ENCODE measurements at regions not wholly inside any gene's neighbourhood (a gene's known extent, or its start where the extent isn't known, plus 50 kb on each side); places are given as distances from the start of the nearest gene placed in this dataset.
A peak's percentile ranks its signal among the peaks of the same experiment; 100 is the strongest.
"Not testable (repeated sequence)": the region's sequence is repeated elsewhere in the genome, so short reads cannot be mapped to it uniquely, and the experiment has no call there.

DNA sequence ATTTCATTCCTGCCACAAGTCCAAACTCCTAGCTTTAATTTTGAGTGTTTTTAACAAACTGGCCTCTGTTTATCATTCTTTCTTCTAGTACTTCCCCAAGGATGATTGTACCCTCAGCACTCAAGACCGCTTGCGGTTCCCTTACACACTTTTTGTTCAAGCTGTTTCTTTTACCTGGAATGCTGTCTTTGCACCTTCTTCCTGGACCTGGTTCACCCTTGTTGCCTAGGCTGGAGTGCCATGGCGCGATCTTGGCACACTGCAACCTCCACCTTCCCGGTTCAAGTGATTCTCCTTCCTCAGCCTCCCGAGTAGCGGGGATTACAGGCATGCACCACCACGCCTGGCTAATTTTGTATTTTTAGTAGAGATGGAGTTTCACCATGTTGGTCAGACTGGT is 151.7 kb downstream of the OR4F15 start:
- not testable (repeated sequence) for H3K36me3 ChIP-seq (replicated peaks; ENCODE audit: control insufficient read depth, insufficient read depth, low read length); DNase-seq; H3K27me3 ChIP-seq (ENCODE audit: control insufficient read depth, insufficient read depth, low read length); H3K4me3 ChIP-seq (ENCODE audit: insufficient read depth, low read depth, low read length)

DNA sequence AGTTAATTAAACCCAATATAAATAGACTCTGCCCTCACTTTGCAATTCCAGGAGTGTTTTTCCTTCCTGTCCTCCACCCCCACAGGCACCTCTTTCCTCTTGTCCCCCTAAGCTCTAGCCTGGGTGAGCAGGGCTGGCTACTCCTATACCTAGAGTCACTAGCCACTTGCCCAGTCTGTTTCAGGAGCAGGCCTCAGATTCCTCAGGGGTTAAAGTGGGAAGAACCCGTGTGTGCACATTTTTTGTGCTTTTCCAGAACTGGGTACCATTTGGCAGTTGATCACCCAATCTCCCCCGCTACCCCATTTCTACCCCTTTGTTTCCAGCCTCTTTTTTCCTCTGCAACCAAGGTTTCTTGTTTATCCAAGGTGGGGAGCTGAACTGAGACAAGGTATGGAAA is 153.4 kb downstream of the OR4F15 start:
- DNase-seq; H3K36me3 ChIP-seq (replicated peaks; ENCODE audit: control insufficient read depth, insufficient read depth, low read length); H3K27me3 ChIP-seq (ENCODE audit: control insufficient read depth, insufficient read depth, low read length); H3K4me3 ChIP-seq (ENCODE audit: insufficient read depth, low read depth, low read length): not testable (repeated sequence)

DNA sequence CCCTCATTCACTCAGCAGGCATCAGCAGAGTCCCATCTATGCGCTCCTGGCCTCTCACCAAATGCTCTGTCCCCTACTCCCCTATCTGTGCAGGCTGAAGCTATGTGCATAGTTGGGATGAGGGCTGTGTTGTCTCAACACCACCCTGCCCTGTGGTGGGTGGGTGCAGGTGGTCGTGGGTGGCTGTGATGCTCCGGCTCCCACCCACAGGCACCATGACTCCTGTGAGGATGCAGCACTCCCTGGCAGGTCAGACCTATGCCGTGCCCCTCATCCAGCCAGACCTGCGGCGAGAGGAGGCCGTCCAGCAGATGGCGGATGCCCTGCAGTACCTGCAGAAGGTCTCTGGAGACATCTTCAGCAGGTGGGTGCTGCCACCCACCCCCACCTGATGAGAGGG is 153.9 kb downstream of the OR4F15 start:
- not testable (repeated sequence) for H3K36me3 ChIP-seq (replicated peaks; ENCODE audit: control insufficient read depth, insufficient read depth, low read length); H3K4me3 ChIP-seq (ENCODE audit: insufficient read depth, low read depth, low read length); H3K27me3 ChIP-seq (ENCODE audit: control insufficient read depth, insufficient read depth, low read length)
- peak; percentile 19 for DNase-seq

DNA sequence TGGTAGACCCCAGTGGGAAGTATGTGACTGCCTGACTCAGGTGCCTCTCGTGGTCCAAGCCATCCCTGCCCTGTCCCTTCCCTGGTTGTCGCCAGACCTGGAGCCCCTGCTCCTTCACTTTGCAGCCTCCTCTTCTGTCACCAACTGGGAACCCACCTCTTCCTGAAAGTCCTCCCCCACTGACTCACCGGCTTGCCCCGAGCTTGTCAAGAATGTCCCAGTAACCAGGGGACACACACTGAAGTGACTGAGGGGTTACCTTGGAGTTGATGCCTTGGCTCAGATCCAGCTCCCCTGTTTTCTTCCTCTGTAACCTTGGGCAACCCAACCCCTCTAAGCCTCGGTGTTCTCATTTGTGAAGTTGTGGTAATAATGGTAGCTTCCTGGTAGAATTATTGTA is 155.4 kb downstream of the OR4F15 start:
- DNase-seq; H3K4me3 ChIP-seq (ENCODE audit: insufficient read depth, low read depth, low read length); H3K36me3 ChIP-seq (replicated peaks; ENCODE audit: control insufficient read depth, insufficient read depth, low read length); H3K27me3 ChIP-seq (ENCODE audit: control insufficient read depth, insufficient read depth, low read length): not testable (repeated sequence)

DNA sequence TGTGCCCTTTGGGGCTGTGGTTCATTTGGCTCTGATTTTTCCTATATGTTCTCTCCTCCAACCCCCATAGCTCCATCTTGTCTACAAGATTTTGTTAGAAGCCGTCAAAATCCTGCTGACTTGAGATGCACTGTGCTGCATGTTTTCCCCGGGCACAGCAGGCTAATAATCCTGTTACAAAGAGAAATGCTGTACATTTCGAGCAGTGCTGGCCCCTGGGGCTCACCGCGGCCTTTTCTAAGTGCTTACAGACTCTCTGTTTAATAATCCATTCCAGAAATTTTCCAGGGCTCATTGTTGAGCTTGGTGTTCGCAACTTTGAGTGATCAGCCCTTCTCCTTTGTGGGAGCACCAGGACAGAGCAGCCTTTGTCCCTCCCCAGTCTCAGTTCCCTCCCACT is 158.6 kb downstream of the OR4F15 start:
- not testable (repeated sequence) for H3K4me3 ChIP-seq (ENCODE audit: insufficient read depth, low read depth, low read length); DNase-seq; H3K36me3 ChIP-seq (replicated peaks; ENCODE audit: control insufficient read depth, insufficient read depth, low read length); H3K27me3 ChIP-seq (ENCODE audit: control insufficient read depth, insufficient read depth, low read length)

DNA sequence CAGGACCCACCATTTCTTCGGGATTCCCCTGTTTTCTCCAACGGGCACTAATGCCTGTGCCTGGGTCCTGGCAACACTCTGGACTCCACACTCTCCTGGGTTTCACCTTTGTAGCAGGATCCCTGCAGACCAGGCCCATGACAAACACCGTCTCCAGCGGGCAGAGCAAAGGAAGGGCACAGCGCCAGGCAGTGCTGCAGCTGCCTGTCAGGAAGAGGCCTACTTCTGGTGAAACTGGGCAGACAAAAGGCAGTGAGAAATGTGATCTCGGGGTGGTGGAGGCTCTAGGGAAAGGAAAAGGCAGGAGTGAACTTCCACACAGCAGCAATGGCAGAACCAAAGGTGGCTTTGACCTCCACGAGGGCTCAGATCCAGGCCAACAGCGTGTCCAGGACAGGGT is 165.3 kb downstream of the OR4F15 start:
- DNase-seq; H3K27me3 ChIP-seq (ENCODE audit: control insufficient read depth, insufficient read depth, low read length); H3K4me3 ChIP-seq (ENCODE audit: insufficient read depth, low read depth, low read length); H3K36me3 ChIP-seq (replicated peaks; ENCODE audit: control insufficient read depth, insufficient read depth, low read length): not testable (repeated sequence)

DNA sequence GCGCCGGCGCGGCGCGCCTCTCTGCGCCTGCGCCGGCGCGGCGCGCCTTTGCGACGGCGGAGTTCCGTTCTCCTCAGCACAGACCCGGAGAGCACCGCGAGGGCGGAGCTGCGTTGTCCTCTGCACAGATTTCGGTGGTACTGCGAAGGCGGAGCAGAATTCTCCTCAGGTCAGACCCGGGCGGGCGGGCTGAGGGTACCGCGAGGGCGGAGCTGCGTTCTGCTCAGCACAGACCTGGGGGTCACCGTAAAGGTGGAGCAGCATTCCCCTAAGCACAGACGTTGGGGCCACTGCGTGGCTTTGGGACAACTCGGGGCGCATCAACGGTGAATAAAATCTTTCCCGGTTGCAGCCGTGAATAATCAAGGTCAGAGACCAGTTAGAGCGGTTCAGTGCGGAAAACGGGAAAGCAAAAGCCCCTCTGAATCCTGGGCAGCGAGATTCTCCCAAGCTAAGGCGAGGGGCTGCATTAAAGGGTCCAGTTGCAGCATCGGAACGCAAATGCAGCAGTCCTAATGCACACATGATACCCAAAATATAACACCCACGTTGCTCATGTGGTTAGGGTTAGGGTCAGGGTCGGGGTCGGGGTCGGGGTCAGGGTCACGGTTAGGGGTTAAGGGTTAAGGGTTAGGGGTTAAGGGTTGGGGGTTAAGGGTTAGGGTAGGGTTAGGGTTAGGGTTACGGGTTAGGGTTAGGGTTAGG is 168.4 kb downstream of the OR4F15 start:
- DNase-seq = peak; percentile 35
- H3K36me3 ChIP-seq (replicated peaks; ENCODE audit: control insufficient read depth, insufficient read depth, low read length); H3K27me3 ChIP-seq (ENCODE audit: control insufficient read depth, insufficient read depth, low read length); H3K4me3 ChIP-seq (ENCODE audit: insufficient read depth, low read depth, low read length): not testable (repeated sequence)
